ENCODE measurements at regions not wholly inside any gene's neighbourhood (a gene's known extent, or its start where the extent isn't known, plus 50 kb on each side); places are given as distances from the start of the nearest gene placed in this dataset.

- no peaks in the 10 kb centered on the region for H3K9me3 ChIP-seq (replicated peaks; ENCODE audit: control insufficient read depth, insufficient read depth, low read depth, low read length)
- H3K27me3 ChIP-seq (ENCODE audit: control insufficient read depth in 2 of 2, insufficient read depth in 2 of 2, low read length in 2 of 2): no peaks in the 10 kb centered on the region
- H3K27ac ChIP-seq (ENCODE audit: extremely low read depth, low read depth, low read length): no peak overlapping the region
- no TSS peak for BruUV-seq (replicated peaks)
- no peaks in the 10 kb centered on the region for H3K79me2 ChIP-seq (ENCODE audit: control insufficient read depth, insufficient read depth, low read length)
- H3K4me3 ChIP-seq: no peak overlapping the region
- H3K4me2 ChIP-seq (ENCODE audit: insufficient read depth, low read length): no peak overlapping the region
- DNase-seq (ENCODE audit: extremely low read depth in 1 of 4, low spot score in 3 of 4) (no peak), FAIRE-seq (no peak), ATAC-seq (no peak)
- no peaks in the 10 kb centered on the region for H3K36me3 ChIP-seq (ENCODE audit: control insufficient read depth, insufficient read depth, low read length)
- WGBS (ENCODE audit: insufficient coverage, low coverage, missing lambda C conversion rate): 3% methylated on average over 2 of the region's 2 CpGs
- H4K20me1 ChIP-seq (replicated peaks; ENCODE audit: control insufficient read depth, insufficient read depth, low read length): no peaks in the 10 kb centered on the region
- H3K9ac ChIP-seq (ENCODE audit: insufficient read depth in 1 of 2, low read depth in 2 of 2, low read length in 2 of 2): no peak overlapping the region
- intact Hi-C loops (cut with micrococcal nuclease): no loop called here
- no peaks in the 10 kb centered on the region for H3K4me1 ChIP-seq (replicated peaks in 1 of 2; ENCODE audit: control insufficient read depth in 2 of 2, insufficient read depth in 2 of 2, low read length in 2 of 2)
- no peak overlapping the region for H2AFZ ChIP-seq (ENCODE audit: low read depth, low read length)
- ChIA-PET POLR2A (no interaction called here), CTCF (ENCODE audit: low intra/inter-chr PET ratio) (no interaction called here)
- TF ChIP-seq CHAMP1 (IDR thresholded peaks at IDR 0.05) (no peak), SMAD4 (CRISPR knock-in tag; conservative IDR thresholded peaks at IDR 0.05) (no peak), ZNF12 (CRISPR knock-in tag; IDR thresholded peaks at IDR 0.05) (no peak), ZNF764 (CRISPR knock-in tag; IDR thresholded peaks at IDR 0.05; ENCODE audit: low read depth) (no peak), CTCFL (IDR thresholded peaks at IDR 0.05; ENCODE audit: borderline replicate concordance, insufficient read depth, low read depth, low read length, poor library complexity, severe bottlenecking) (no peak), MAZ (CRISPR knock-in tag; conservative IDR thresholded peaks at IDR 0.05 in 1 of 2, IDR thresholded peaks at IDR 0.05 in 1 of 2) (no peak), ZNF347 (CRISPR knock-in tag; IDR thresholded peaks at IDR 0.05; ENCODE audit: low read depth) (no peak), GTF3C2 (IDR thresholded peaks at IDR 0.05; ENCODE audit: borderline replicate concordance, extremely low read depth, insufficient read length) (no peak), VEZF1 (CRISPR knock-in tag; IDR thresholded peaks at IDR 0.05) (no peak), MYBL2 (IDR thresholded peaks at IDR 0.05; ENCODE audit: low read depth) (no peak), MYBL2 (CRISPR knock-in tag; IDR thresholded peaks at IDR 0.05; ENCODE audit: borderline replicate concordance) (no peak)
- in situ Hi-C loops (cut with MboI): no loop called here
- no peaks in the 10 kb centered on the region for H3K9me1 ChIP-seq (ENCODE audit: control insufficient read depth, insufficient read depth, low read length)
These were observed 333.8 kb downstream of the C4orf33 start for GRCh38 chr4:129429581-129430320.
